ENCODE measurements at regions not wholly inside any gene's neighbourhood (a gene's known extent, or its start where the extent isn't known, plus 50 kb on each side); places are given as distances from the start of the nearest gene placed in this dataset.

DNA sequence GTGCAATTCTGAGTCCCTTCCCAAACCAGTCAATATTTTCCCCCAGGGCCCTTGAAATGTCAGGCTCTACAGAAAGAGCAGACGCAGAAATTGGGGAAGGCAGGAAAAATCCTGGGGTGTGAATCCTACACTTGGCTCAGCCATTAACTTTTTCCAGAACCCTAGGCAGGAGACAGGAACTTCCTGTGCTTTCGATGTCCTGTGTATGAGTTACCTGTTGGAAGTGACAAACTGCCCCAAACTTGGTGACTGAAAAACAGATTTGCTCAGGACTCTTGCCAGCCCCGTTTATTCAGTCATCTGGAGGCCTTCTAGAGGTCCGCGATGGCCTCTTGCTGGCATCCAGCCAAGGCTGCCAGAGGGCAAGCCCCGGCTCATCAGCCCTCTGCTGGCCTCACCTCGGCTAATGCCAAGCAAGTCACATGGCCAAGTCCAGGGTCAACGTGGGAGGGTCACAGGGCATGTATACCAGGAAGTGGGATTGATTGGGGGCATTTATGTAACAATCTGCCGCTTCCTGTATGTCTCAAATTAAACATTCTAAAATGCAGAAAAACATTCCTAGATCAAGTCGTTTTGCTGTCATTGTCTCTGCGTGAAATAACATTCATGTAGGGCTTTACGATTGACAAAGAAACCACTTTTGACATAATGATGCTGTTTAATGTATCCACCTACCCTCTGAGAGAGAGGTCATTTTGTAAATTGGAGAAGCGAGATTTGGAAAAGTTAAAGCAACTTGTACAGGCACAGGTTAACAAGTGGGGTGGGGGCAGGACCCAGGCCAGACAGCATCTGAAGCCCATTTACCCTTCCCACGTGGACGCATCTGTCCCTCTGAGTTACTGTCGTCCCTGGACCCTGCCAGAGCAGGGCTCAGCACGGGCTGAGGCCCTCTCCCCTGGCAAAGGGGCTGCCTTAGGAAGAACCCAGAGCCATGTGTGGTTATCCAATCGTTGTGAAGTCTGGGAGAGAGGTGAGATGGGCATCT, 179.4 kb downstream of the INHBB start:
- no peak overlapping the region for H3K4me3 Mint-ChIP-seq
- no peaks in the 10 kb centered on the region for H3K9me3 Mint-ChIP-seq
- ATAC-seq (no peak), DNase-seq (ENCODE audit: low spot score in 2 of 2) (no peak)
- no peaks in the 10 kb centered on the region for H3K36me3 Mint-ChIP-seq
- H3K4me1 Mint-ChIP-seq, result no peaks in the 10 kb centered on the region
- no peak overlapping the region for H3K27ac Mint-ChIP-seq

DNA sequence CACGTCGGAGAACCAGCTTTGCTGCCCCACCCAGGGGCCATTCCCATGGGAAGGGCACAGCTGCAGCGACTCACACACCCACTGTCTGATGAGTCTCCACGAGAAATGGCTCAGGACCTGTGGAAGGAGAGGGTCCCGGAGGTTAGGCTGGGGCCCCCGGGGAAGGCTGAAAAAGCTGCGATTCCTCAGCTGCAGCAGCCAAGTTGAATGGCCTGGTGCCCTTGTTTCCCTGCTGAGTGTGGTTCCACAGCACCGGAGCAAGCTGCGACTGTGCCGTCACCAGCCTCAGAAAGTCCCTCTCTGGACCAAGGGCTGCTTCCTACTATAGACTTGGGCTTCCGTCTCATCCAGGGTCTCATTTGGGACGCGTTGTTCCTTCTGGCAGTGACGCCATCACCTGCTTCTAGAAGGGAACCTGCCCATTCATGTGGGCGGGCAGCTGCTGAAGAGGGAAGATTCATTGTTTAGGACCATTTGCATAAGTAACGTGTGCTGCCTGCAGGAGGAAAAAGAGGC, 180.2 kb downstream of the INHBB start:
- H3K36me3 Mint-ChIP-seq, result no peaks in the 10 kb centered on the region
- H3K9me3 Mint-ChIP-seq, result no peaks in the 10 kb centered on the region
- ATAC-seq (no peak), DNase-seq (ENCODE audit: low spot score in 2 of 2) (no peak)
- no peaks in the 10 kb centered on the region for H3K4me1 Mint-ChIP-seq
- H3K27ac Mint-ChIP-seq, result no peak overlapping the region
- H3K4me3 Mint-ChIP-seq, result no peak overlapping the region

DNA sequence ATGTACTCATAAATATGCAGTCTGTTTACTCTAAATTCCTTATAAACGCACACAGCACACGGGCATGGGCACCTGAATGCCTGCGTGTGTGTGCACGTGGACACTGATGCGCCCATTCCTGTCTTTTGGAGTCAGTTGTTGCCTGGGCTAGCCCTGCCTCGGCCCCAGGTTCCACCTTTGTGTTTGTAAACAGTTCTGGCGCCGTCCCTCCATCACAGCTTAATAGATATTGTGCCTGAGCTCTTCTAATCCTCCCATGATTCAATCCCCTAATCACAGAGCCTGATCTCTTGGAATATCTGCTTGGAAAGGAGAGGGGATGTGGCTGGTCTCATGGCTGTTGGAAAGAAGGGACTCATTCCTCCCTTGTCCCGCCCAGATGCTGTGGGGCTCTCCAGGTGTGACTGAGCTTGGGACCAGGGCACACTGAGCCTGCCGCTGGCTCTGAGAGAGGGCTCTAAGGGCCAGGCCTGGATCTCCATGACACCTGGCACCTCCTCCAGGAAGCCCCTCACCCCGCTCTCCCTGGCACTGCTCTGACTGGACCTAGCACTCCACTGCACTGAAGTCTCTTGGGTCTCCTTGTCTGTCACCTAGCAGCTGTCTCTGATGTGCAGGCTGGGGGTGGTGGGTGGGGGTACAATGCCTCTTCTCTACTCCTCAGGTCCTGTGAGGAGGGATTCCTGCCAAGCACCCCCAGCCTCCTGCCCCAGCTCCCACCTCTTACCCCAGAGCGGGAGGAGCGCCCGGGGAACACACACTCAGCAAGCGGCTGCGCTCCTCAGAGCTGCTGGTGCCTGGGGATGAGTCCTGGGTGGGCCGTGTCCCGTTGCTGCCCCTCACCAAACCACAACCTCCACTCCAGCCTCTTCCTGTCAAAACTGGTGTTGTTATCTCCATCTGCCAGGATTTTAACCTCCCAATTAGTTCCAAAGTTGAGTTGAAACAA, 181.3 kb downstream of the INHBB start:
- Mint-ChIP-seq H3K4me3 (no peak overlapping the region), H3K27ac (no peak overlapping the region), H3K4me1 (no peaks in the 10 kb centered on the region), H3K9me3 (no peaks in the 10 kb centered on the region), H3K36me3 (no peaks in the 10 kb centered on the region)
- ATAC-seq, result no peak
- no peak for DNase-seq (ENCODE audit: low spot score in 2 of 2)

DNA sequence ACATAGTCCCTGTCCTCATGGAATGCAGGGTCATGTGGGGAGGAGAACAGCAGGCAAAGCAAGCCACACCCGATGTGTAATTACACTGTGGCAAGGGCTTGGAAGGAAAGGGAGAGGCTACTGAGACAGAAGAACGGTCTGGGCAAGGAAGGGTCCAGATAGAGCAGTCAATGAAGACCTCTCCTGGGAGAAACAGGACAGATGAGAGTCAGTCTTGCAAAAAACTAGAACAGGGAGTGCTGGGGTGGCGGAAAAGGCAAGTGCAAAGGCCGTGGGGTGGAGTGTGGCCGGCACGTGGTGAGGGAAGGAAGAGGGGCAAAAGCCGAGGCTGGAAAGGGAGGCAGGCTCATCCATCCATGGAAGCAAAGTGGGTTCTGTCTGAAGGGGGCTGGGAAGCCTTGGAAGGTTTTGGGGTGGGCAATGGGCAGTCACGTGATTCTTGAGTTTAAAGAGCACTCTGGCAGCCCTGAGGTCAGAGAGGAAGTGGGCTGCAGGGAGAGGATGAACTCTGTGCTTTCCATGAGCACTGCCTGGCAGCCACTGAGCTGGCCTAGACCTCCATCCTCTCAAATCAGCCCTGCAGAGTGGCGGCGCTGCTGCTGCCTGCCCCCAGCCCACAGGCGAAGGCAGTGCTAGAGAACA, 182.2 kb downstream of the INHBB start:
- no peaks in the 10 kb centered on the region for H3K36me3 Mint-ChIP-seq
- no peak for DNase-seq (ENCODE audit: low spot score in 2 of 2)
- H3K9me3 Mint-ChIP-seq, result no peaks in the 10 kb centered on the region
- H3K4me3 Mint-ChIP-seq, result no peak overlapping the region
- H3K27ac Mint-ChIP-seq, result no peak overlapping the region
- no peaks in the 10 kb centered on the region for H3K4me1 Mint-ChIP-seq
- ATAC-seq, result no peak

DNA sequence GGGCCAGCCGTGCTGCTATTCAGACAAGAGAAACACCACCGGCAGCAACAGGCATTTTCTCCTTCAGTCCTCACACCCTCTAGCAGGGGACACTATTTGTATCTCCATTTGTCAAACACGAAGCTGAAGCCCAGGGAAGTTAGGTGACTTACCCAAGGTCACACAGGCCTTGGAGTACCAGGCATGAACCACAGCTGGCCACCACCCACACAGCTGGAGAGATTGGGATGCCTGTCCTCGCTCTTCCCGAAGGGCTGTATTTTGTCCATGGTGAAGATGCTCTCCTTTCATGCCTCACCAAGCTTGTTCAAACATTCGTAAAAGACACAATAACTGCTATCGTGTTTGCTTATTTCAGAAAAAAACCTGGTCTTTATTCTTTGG, 182.7 kb downstream of the INHBB start:
- Mint-ChIP-seq H3K4me1 (no peaks in the 10 kb centered on the region), H3K36me3 (no peaks in the 10 kb centered on the region), H3K4me3 (no peak overlapping the region), H3K9me3 (no peaks in the 10 kb centered on the region), H3K27ac (no peak overlapping the region)
- no peak for DNase-seq (ENCODE audit: low spot score in 2 of 2)
- no peak for ATAC-seq

DNA sequence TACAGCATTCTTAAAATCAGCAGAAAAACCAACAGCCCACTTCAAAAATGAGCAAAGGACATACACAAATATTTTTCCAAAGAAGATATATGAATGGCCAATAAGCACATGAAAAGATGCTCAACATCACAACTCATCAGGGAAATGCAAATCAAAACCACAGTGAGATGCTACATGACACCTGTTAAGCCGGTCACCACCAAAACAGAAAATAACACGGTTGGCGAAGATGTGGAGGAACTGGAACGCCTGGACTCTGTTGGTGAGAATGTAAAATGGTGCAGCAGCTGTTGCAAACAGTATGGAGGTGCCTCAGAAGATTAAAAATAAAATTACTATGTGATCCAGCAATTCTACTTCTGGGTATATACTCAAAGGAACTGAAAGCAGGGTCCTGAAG, 184.8 kb downstream of the INHBB start:
- no peak for DNase-seq (ENCODE audit: low spot score in 2 of 2)
- ATAC-seq, result no peak
- Mint-ChIP-seq H3K27ac (no peak overlapping the region), H3K4me3 (no peak overlapping the region), H3K4me1 (no peaks in the 10 kb centered on the region), H3K9me3 (no peaks in the 10 kb centered on the region), H3K36me3 (no peaks in the 10 kb centered on the region)

DNA sequence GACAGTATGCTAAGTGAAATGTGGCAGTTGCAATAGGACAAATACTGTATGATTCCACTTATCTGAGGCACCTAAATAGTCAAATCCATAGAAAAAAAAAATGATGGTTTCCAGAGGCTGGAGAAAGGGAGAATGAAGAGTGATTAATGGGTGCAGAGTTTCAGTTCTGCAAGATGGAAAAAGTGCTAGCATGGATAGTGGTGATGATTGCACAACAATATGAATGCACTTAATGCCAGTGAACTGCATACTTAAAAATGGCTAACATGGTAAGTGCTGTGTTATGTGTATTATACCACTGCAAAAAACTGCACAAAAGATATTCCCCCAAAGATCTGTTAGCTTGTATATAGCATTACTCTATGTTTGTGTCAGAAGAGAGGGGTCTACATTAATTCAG, 185.4 kb downstream of the INHBB start:
- no peaks in the 10 kb centered on the region for H3K36me3 Mint-ChIP-seq
- H3K4me3 Mint-ChIP-seq, result no peak overlapping the region
- H3K4me1 Mint-ChIP-seq, result no peaks in the 10 kb centered on the region
- no peak for ATAC-seq
- H3K9me3 Mint-ChIP-seq, result no peaks in the 10 kb centered on the region
- no peak for DNase-seq (ENCODE audit: low spot score in 2 of 2)
- no peak overlapping the region for H3K27ac Mint-ChIP-seq

DNA sequence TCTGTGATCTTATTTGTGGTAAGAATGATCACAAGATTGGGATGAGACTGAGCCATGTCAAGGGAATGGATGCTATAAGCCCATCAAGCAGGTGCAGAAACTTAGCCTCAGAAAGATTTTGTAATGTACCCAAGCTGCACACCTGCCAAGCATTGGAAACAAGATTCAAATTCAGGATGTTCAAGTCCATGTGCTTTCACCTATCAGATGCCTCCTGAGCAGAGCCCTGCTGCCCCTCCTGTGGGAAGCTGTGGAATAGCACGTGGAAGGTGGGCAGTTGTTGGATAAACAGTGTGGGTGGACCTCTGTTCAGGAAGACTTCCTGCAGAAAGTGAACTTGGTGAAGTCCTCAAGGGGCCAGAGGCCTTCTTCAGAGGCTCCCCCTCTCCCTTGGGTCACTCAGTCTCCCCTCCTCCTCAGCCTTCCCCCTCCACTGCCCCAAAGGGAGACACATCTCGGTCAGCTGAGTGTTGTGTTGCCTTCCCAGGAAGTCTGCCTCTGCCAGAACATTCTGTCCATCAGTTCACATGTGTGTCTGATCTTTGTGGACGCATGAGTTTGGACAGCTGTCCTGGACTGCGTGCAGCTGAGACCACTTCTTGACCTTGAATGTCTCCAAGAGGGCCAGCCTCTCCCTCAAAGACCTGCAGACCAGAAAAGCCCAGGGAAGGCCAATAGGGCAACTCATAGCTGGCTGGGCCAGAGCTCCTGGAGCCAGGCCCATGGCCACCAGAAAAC, 186.1 kb downstream of the INHBB start:
- Mint-ChIP-seq H3K27ac (no peak overlapping the region), H3K4me1 (no peaks in the 10 kb centered on the region), H3K9me3 (no peaks in the 10 kb centered on the region), H3K36me3 (no peaks in the 10 kb centered on the region), H3K4me3 (no peak overlapping the region)
- no peak for DNase-seq (ENCODE audit: low spot score in 2 of 2)
- ATAC-seq, result no peak

DNA sequence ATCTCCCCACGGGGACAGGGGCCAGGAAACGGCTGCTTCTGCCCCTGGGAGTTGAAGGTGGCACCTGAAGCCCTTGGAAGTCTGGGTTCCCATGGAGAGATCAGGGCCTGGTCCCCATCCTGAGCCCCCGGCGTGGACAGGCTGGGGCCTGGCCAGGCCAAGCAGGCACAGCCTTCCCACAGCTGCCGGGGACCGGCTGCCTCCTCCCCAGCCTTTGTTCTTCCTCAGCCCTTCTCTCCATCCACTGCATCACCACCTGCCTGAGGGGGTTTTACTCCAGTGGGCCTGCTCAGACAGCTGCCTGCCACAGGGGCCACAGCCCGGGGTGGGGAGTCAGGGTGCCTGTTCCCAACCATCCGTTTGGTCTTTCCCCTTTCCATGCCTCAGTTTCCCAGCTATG, 187.7 kb downstream of the INHBB start:
- H3K9me3 Mint-ChIP-seq, result no peaks in the 10 kb centered on the region
- no peak for DNase-seq (ENCODE audit: low spot score in 2 of 2)
- H3K27ac Mint-ChIP-seq, result no peak overlapping the region
- no peak for ATAC-seq
- H3K4me1 Mint-ChIP-seq, result no peaks in the 10 kb centered on the region
- no peaks in the 10 kb centered on the region for H3K36me3 Mint-ChIP-seq
- H3K4me3 Mint-ChIP-seq, result no peak overlapping the region

DNA sequence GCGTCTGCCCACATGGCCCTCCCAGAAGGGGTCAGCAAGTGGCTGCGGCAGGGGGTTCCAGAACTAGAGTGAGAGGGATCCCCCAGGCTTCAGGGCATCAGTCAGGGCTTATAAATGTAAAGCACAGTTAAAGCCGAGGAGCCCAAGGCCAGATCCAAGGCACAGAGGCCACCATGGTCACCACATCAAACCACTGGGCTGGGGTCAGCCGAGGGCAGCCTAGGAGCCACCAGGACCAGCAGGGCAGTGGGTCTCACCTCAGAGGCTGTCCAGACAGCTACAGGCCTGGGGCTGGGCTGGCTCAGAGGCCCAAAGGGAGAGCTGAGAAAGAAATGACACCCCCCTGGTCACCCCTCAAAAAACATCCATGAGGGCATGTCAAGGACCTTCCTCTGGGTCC, 188.5 kb downstream of the INHBB start:
- DNase-seq (ENCODE audit: low spot score in 2 of 2) (no peak), ATAC-seq (no peak)
- Mint-ChIP-seq H3K36me3 (no peaks in the 10 kb centered on the region), H3K9me3 (no peaks in the 10 kb centered on the region), H3K4me1 (no peaks in the 10 kb centered on the region), H3K27ac (no peak overlapping the region), H3K4me3 (no peak overlapping the region)

DNA sequence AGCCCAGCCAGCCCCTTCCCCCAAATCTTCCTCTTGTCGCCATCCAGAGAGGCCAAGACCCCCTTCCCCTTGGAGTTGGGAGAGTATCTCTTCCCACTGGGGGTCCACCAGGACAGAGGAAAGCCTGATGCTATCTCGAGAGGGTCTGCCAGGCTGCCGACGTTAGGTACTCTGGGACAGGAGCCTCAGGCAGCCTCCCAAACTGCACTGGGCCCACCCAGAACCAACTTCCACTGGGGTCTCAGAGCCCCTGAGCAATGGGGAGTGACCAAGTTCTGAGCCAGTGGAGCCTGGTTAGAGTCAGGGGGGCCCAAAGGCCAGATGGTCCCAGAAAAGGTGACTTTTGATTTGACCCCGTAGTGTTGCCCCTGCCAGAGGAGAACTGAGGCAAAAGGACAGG, 189.1 kb downstream of the INHBB start:
- no peak for DNase-seq (ENCODE audit: low spot score in 2 of 2)
- H3K27ac Mint-ChIP-seq, result no peak overlapping the region
- no peaks in the 10 kb centered on the region for H3K9me3 Mint-ChIP-seq
- no peaks in the 10 kb centered on the region for H3K4me1 Mint-ChIP-seq
- no peak for ATAC-seq
- H3K4me3 Mint-ChIP-seq, result no peak overlapping the region
- no peaks in the 10 kb centered on the region for H3K36me3 Mint-ChIP-seq

DNA sequence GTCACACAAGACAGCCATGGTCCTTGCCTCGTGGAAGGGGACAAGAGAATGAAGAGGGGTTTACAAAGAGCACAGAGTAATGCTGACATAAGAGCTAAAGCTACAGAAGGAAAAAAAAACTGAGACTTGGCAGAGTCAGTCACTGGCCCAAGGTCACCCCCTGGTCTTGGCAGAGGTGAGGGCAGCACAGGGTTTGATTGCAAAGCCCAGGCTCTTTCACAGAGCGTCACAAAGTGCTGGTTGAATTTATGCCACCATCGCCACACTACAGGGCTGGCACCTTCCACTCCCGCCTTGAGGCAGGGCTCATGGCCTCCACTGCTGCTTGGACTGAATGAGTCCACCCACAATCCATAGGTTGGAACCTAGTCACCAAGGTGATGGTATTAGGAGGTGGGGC, 190.2 kb downstream of the INHBB start:
- H3K27ac Mint-ChIP-seq, result no peak overlapping the region
- H3K9me3 Mint-ChIP-seq, result no peaks in the 10 kb centered on the region
- ATAC-seq (no peak), DNase-seq (ENCODE audit: low spot score in 2 of 2) (no peak)
- H3K4me1 Mint-ChIP-seq, result no peaks in the 10 kb centered on the region
- no peak overlapping the region for H3K4me3 Mint-ChIP-seq
- H3K36me3 Mint-ChIP-seq, result no peaks in the 10 kb centered on the region

DNA sequence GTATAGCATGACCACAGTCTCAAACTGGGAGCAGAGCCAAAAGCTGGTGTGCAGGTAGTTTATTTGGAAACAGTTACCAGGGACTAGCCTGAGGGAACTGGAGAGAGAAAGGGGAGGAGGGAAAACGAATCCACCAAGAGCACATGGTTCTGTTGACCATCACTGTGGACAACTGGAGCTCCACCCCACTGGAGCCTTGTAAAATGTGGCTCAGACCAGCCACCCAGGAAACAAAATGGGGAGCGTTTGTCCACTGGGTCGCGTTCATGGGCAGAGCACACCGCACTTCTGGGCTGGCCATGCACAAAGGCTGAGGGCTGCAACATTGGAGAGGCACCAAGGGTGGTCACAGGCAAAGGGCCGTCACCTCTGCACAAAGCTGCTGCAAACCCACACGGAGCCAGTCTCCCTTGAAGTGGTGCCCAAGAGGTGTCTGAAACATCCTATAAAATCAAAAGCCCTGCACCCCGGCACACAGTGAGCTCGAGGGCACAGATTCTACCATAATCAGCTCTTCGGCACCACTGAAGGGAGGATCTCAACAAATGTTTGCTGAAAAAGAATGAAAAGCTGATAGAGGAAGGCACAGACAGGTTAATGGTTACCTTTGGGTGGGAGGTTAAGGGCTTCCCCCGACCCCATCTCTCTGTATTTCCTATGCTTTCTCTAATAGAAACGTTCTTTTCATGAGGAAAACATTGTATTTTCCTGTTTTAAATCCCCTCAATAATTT, 192.9 kb downstream of the INHBB start:
- Mint-ChIP-seq H3K27ac (no peak overlapping the region), H3K36me3 (no peaks in the 10 kb centered on the region), H3K4me3 (no peak overlapping the region), H3K4me1 (no peaks in the 10 kb centered on the region), H3K9me3 (no peaks in the 10 kb centered on the region)
- ATAC-seq, result no peak
- DNase-seq (ENCODE audit: low spot score in 2 of 2), result no peak

DNA sequence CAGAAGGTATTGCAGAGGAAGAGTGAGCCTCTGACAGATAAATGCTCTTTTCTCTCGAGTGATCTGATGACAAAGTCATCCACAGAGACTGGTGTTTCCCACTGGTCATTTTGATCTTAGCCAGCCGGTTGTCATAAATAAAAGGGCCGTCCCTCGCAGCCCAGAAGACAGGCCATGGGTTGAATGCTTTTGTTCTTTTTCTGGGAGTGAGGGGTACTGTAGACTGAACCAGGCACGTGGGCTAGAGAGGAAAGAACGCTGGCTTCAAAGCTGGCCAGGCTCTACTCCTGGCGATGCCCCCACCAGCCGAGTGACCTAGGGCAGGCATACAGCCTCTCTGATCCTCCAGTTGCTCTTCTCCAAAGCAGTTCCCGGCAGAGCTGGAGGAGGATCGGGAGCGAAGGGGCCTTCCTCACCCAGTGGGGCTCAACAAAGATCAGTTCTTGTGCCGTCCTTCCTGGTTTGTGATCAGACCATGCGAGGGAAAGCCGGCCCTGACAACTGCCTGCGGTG, 193.5 kb downstream of the INHBB start:
- DNase-seq (ENCODE audit: low spot score in 2 of 2) (no peak), ATAC-seq (no peak)
- no peaks in the 10 kb centered on the region for H3K36me3 Mint-ChIP-seq
- H3K9me3 Mint-ChIP-seq, result no peaks in the 10 kb centered on the region
- no peak overlapping the region for H3K27ac Mint-ChIP-seq
- no peaks in the 10 kb centered on the region for H3K4me1 Mint-ChIP-seq
- no peak overlapping the region for H3K4me3 Mint-ChIP-seq

Data from stimulated activated effector memory CD8-positive, alpha-beta T cell treated with anti-CD3 and anti-CD28 coated beads, Interleukin-12 subunit alpha, Interleukin-12 subunit beta, amount 100 ng/mL, for 72 hours (primary cell).